Effector memory CD4-positive, alpha-beta T cell (primary cell): ENCODE measurements at regions not wholly inside any gene's neighbourhood (a gene's known extent, or its start where the extent isn't known, plus 50 kb on each side); places are given as distances from the start of the nearest gene placed in this dataset.

Experiments used
- DNase-seq, 3 donors: peaks; one replicate each; pipeline ENCODE4 v3.0.0-alpha.2; 2020
- H3K27ac ChIP-seq: 2 replicates; pipeline ENCODE4 v1.7.0; 2013; ENCODE audit warnings: mild to moderate bottlenecking, low read length, moderate library complexity; ENCODE audit not compliant: insufficient read depth, poor library complexity, severe bottlenecking
- H3K27me3 ChIP-seq: replicated peaks from 2 replicates; pipeline ENCODE4 v1.7.0; 2013; ENCODE audit warnings: mild to moderate bottlenecking, low read length; ENCODE audit not compliant: insufficient read depth, control insufficient read depth, poor library complexity, severe bottlenecking
- H3K36me3 ChIP-seq: 2 replicates; pipeline ENCODE4 v1.7.0; 2013; ENCODE audit warnings: mild to moderate bottlenecking, low read length, moderate library complexity; ENCODE audit not compliant: control insufficient read depth, insufficient read depth
- H3K4me1 ChIP-seq: 2 replicates; pipeline ENCODE4 v1.7.0; 2013; ENCODE audit warnings: low read length, mild to moderate bottlenecking; ENCODE audit not compliant: control insufficient read depth, insufficient read depth, poor library complexity, severe bottlenecking
- H3K4me3 ChIP-seq: 2 replicates; pipeline ENCODE4 v1.7.0; 2013; ENCODE audit warnings: low read length, low read depth, mild to moderate bottlenecking; ENCODE audit not compliant: insufficient read depth, poor library complexity, severe bottlenecking
- H3K9me3 ChIP-seq: 2 replicates; pipeline ENCODE4 v1.7.0; 2013; ENCODE audit warnings: mild to moderate bottlenecking, low read length, moderate library complexity; ENCODE audit not compliant: control insufficient read depth

GRCh38 chr14:75344411-75344810, 65.8 kb downstream of the FOS start:
- no peak overlapping the region for H3K4me3 ChIP-seq
- H3K9me3 ChIP-seq = no peaks in the 10 kb centered on the region
- H3K27me3 ChIP-seq = no peaks in the 10 kb centered on the region
- no peak for DNase-seq
- no peaks in the 10 kb centered on the region for H3K4me1 ChIP-seq
- no peaks in the 10 kb centered on the region for H3K36me3 ChIP-seq
- H3K27ac ChIP-seq = no peak overlapping the region

- Histone ChIP-seq H3K4me1 (no peaks in the 10 kb centered on the region), H3K9me3 (no peaks in the 10 kb centered on the region), H3K27ac (no peak overlapping the region), H3K27me3 (no peaks in the 10 kb centered on the region), H3K4me3 (no peak overlapping the region), H3K36me3 (no peaks in the 10 kb centered on the region)
- no peak for DNase-seq
Measured at GRCh38 chr14:75350505-75351060, 72.0 kb downstream of the FOS start.

- H3K4me1 ChIP-seq = no peaks in the 10 kb centered on the region
- no peaks in the 10 kb centered on the region for H3K27me3 ChIP-seq
- H3K36me3 ChIP-seq = no peaks in the 10 kb centered on the region
- H3K27ac ChIP-seq = no peak overlapping the region
- H3K4me3 ChIP-seq = no peak overlapping the region
- no peak for DNase-seq
- no peaks in the 10 kb centered on the region for H3K9me3 ChIP-seq
Measured at GRCh38 chr14:75359098-75359497, 68.7 kb upstream of the JDP2 start.

- Histone ChIP-seq H3K9me3 (no peaks in the 10 kb centered on the region), H3K27me3 (no peaks in the 10 kb centered on the region), H3K36me3 (no peaks in the 10 kb centered on the region), H3K27ac (no peak overlapping the region), H3K4me1 (no peaks in the 10 kb centered on the region), H3K4me3 (no peak overlapping the region)
- DNase-seq = no peak
Measured at GRCh38 chr14:75361041-75361440, 66.8 kb upstream of the JDP2 start.

- no peaks in the 10 kb centered on the region for H3K36me3 ChIP-seq
- DNase-seq = no peak
Measured at GRCh38 chr14:75361751-75362433, 65.9 kb upstream of the JDP2 start.

GRCh38 chr14:75363130-75363529, 64.7 kb upstream of the JDP2 start:
- DNase-seq = no peak
- no peaks in the 10 kb centered on the region for H3K27me3 ChIP-seq
- H3K36me3 ChIP-seq = no peaks in the 10 kb centered on the region
- H3K4me1 ChIP-seq = no peaks in the 10 kb centered on the region
- H3K9me3 ChIP-seq = no peaks in the 10 kb centered on the region
- H3K27ac ChIP-seq = no peak overlapping the region
- no peak overlapping the region for H3K4me3 ChIP-seq

More at GRCh38 chr14:75361751-75362433, 65.9 kb upstream of the JDP2 start:
- Histone ChIP-seq H3K4me3 (no peak overlapping the region), H3K27me3 (no peaks in the 10 kb centered on the region), H3K27ac (no peak overlapping the region), H3K4me1 (no peaks in the 10 kb centered on the region), H3K9me3 (no peaks in the 10 kb centered on the region)

- H3K27me3 ChIP-seq = no peaks in the 10 kb centered on the region
- no peak overlapping the region for H3K4me3 ChIP-seq
- H3K36me3 ChIP-seq = no peaks in the 10 kb centered on the region
- H3K4me1 ChIP-seq = no peaks in the 10 kb centered on the region
- no peak for DNase-seq
- H3K9me3 ChIP-seq = no peaks in the 10 kb centered on the region
- no peak overlapping the region for H3K27ac ChIP-seq
Measured at GRCh38 chr14:75363570-75364227, 64.1 kb upstream of the JDP2 start.

GRCh38 chr14:75365116-75365515, 62.7 kb upstream of the JDP2 start:
- no peak for DNase-seq
- no peaks in the 10 kb centered on the region for H3K9me3 ChIP-seq
- H3K27me3 ChIP-seq = no peaks in the 10 kb centered on the region

GRCh38 chr14:75366963-75367362, 60.9 kb upstream of the JDP2 start:
- no peak for DNase-seq
- Histone ChIP-seq H3K36me3 (no peaks in the 10 kb centered on the region), H3K4me3 (no peak overlapping the region), H3K27me3 (no peaks in the 10 kb centered on the region), H3K27ac (no peak overlapping the region), H3K9me3 (no peaks in the 10 kb centered on the region), H3K4me1 (no peaks in the 10 kb centered on the region)

More at GRCh38 chr14:75365116-75365515, 62.7 kb upstream of the JDP2 start:
- H3K27ac ChIP-seq = no peak overlapping the region
- no peaks in the 10 kb centered on the region for H3K36me3 ChIP-seq
- H3K4me3 ChIP-seq = no peak overlapping the region
- H3K4me1 ChIP-seq = no peaks in the 10 kb centered on the region

GRCh38 chr14:75368333-75368732, 59.5 kb upstream of the JDP2 start:
- Histone ChIP-seq H3K27me3 (no peaks in the 10 kb centered on the region), H3K27ac (no peak overlapping the region), H3K9me3 (no peaks in the 10 kb centered on the region), H3K4me3 (no peak overlapping the region), H3K36me3 (no peaks in the 10 kb centered on the region), H3K4me1 (no peaks in the 10 kb centered on the region)
- DNase-seq = no peak
